K562 (cell line): ENCODE measurements at regions not wholly inside any gene's neighbourhood (a gene's known extent, or its start where the extent isn't known, plus 50 kb on each side); places are given as distances from the start of the nearest gene placed in this dataset.
A peak's percentile ranks its signal among the peaks of the same experiment; 100 is the strongest.

ENCODE experiments used
- AFF1 ChIP-seq, 2 experiments: fragments of 450-650 bp; IDR thresholded peaks; 2 replicates each; pipeline ENCODE4 v1.6.1; 2018; ENCODE audit warnings: mild to moderate bottlenecking in 2 of 2, low read depth in 1 of 2; ENCODE audit not compliant: partially characterized antibody in 2 of 2
- BRCA1 ChIP-seq, 2 experiments: fragments of 450-650 bp in 1 of 2; sonication (generic) in 1 of 2; formaldehyde crosslinking in 1 of 2; IDR thresholded peaks; 2 replicates each; pipeline versions ENCODE4 v1.5.0 to v1.6.1; 2017 to 2020; ENCODE audit warnings: mild to moderate bottlenecking in 1 of 2, missing genetic modification reagents in 1 of 2
- C11orf30 ChIP-seq: fragments of 450-650 bp; IDR thresholded peaks from 2 replicates; pipeline ENCODE4 v1.6.1; 2016; ENCODE audit warnings: low read depth, mild to moderate bottlenecking
- DDX20 ChIP-seq: fragments of 450-650 bp; IDR thresholded peaks from 2 replicates; pipeline ENCODE4 v1.6.1; 2016; ENCODE audit warnings: missing genetic modification characterization, low read depth, mild to moderate bottlenecking, missing compliant biosample characterization, moderate library complexity
- EWSR1 ChIP-seq: fragments of 450-650 bp; IDR thresholded peaks from 2 replicates; pipeline ENCODE4 v1.6.1; 2018; ENCODE audit warnings: borderline replicate concordance, mild to moderate bottlenecking, low read depth, moderate library complexity; ENCODE audit not compliant: partially characterized antibody
- FUS ChIP-seq: fragments of 200-400 bp; formaldehyde crosslinking; optimal IDR thresholded peaks from 2 replicates; pipeline ENCODE3; 2017; ENCODE audit warnings: low read depth, low read length
- HNRNPL ChIP-seq: fragments of 200-400 bp; formaldehyde crosslinking; IDR thresholded peaks from 2 replicates; pipeline ENCODE4 v1.6.1; 2017; ENCODE audit warnings: low read depth, mild to moderate bottlenecking, low read length
- JUND ChIP-seq, 2 experiments: IDR thresholded peaks; 2 replicates in 1 of 2; 3 replicates in 1 of 2; pipeline ENCODE4 v1.6.1; 2011; ENCODE audit warnings: borderline replicate concordance in 2 of 2, low read depth in 2 of 2, low read length in 2 of 2, improper control_type of control experiment in 1 of 2, missing biosample characterization in 1 of 2, missing genetic modification characterization in 1 of 2, missing genetic modification reagents in 1 of 2
- MBD2 ChIP-seq: sonication (generic); IDR thresholded peaks from 2 replicates; pipeline ENCODE4 v1.6.1; 2016; ENCODE audit warnings: low read depth, borderline replicate concordance
- MYC ChIP-seq, 2 experiments: fragments of 250-450 bp in 1 of 2; sonication (Bioruptor Pico) in 1 of 2; IDR thresholded peaks; 2 replicates each; pipeline versions ENCODE4 v1.5.1 to v1.6.1; 2012 to 2021; ENCODE audit warnings: low read depth in 2 of 2, borderline replicate concordance in 1 of 2, improper control_type of control experiment in 1 of 2, low read length in 1 of 2, mild to moderate bottlenecking in 1 of 2, moderate library complexity in 1 of 2
- NCOA4 ChIP-seq: fragments of 450-650 bp; IDR thresholded peaks from 2 replicates; pipeline ENCODE4 v1.6.1; 2018; ENCODE audit warnings: mild to moderate bottlenecking; ENCODE audit not compliant: partially characterized antibody
- NFATC3 ChIP-seq: fragments of 450-650 bp; IDR thresholded peaks from 2 replicates; pipeline ENCODE4 v1.6.1; 2017; ENCODE audit warnings: mild to moderate bottlenecking
- NFRKB ChIP-seq: fragments of 450-650 bp; IDR thresholded peaks from 2 replicates; pipeline ENCODE4 v1.6.1; 2016; ENCODE audit warnings: low read depth
- NR1H2 ChIP-seq: sonication (generic); formaldehyde crosslinking; IDR thresholded peaks from 2 replicates; pipeline ENCODE4 v1.4.0; 2020; ENCODE audit warnings: mild to moderate bottlenecking, missing genetic modification reagents
- PKNOX1 ChIP-seq: fragments of 450-650 bp; IDR thresholded peaks from 2 replicates; pipeline ENCODE4 v1.6.1; 2016
- PRPF4 ChIP-seq: fragments of 200-400 bp; formaldehyde crosslinking; IDR thresholded peaks from one replicate; pipeline ENCODE4 v1.6.1; 2017; ENCODE audit warnings: low read length, low read depth, mild to moderate bottlenecking; ENCODE audit not compliant: insufficient read depth, poor library complexity, severe bottlenecking
- RCOR1 ChIP-seq, 2 experiments: IDR thresholded peaks; 2 replicates each; pipeline ENCODE4 v1.6.1; 2012; ENCODE audit warnings: low read depth in 2 of 2, low read length in 2 of 2, borderline replicate concordance in 1 of 2, improper control_type of control experiment in 1 of 2
- ZFP91 ChIP-seq: sonication (generic); formaldehyde crosslinking; IDR thresholded peaks from 2 replicates; pipeline ENCODE4 v1.8.0; 2022; ENCODE audit warnings: mild to moderate bottlenecking, missing genetic modification reagents
- ZNF324 ChIP-seq: fragments of 250-450 bp; sonication (Bioruptor Pico); IDR thresholded peaks from 2 replicates; pipeline ENCODE4 v1.4.0; 2020; ENCODE audit warnings: mild to moderate bottlenecking
- ZNF586 ChIP-seq: fragments of 450-650 bp; formaldehyde crosslinking; conservative IDR thresholded peaks from 2 replicates; pipeline ENCODE4 v1.4.0; 2020; ENCODE audit warnings: mild to moderate bottlenecking, moderate library complexity

- TF ChIP-seq AFF1 (IDR thresholded peaks at IDR 0.05; ENCODE audit: low read depth in 1 of 2, partially characterized antibody in 2 of 2) (peak in 1 of 2 experiments; percentile 76), NR1H2 (CRISPR knock-in tag) (no peak), EWSR1 (no peak), HNRNPL (no peak), ZFP91 (CRISPR knock-in tag) (no peak), BRCA1 (IDR thresholded peaks at IDR 0.05) (no peak), BRCA1 (CRISPR knock-in tag; IDR thresholded peaks at IDR 0.05) (no peak), JUND (IDR thresholded peaks at IDR 0.05; ENCODE audit: borderline replicate concordance, low read depth, low read length) (peak; percentile 68), JUND (tag; IDR thresholded peaks at IDR 0.05; ENCODE audit: borderline replicate concordance, low read depth, low read length) (peak; percentile 62; the same call in 1 of the 3 replicates), PRPF4 (no peak), NFRKB (peak; percentile 81), PKNOX1 (peak; percentile 47; the same call in 1 of the 2 replicates), ZNF586 (CRISPR knock-in tag) (no peak), MYC (IDR thresholded peaks at IDR 0.05; ENCODE audit: low read depth, low read length) (peak; percentile 89), MYC (CRISPR knock-in tag; IDR thresholded peaks at IDR 0.05; ENCODE audit: borderline replicate concordance, low read depth) (peak; percentile 82), RCOR1 (IDR thresholded peaks at IDR 0.05; ENCODE audit: borderline replicate concordance in 1 of 2, low read depth in 2 of 2, low read length in 2 of 2) (peak in 1 of 2 experiments; percentile 75; a peak in 2 of 4 replicates), NCOA4 (no peak), FUS (no peak), NFATC3 (no peak), DDX20 (tag) (peak; percentile 63; the same call in 1 of the 2 replicates), ZNF324 (no peak), C11orf30 (peak; percentile 97), MBD2 (no peak)
These were observed 139.8 kb downstream of the OR2B2 start (continued) for GRCh38 chr6:27772261-27773001.
